ENCODE measurements at regions not wholly inside any gene's neighbourhood (a gene's known extent, or its start where the extent isn't known, plus 50 kb on each side); places are given as distances from the start of the nearest gene placed in this dataset.

GRCh38 chr21:38660333-38661196, 145.2 kb upstream of the ETS2 start:
- no peak for DNase-seq
- TF ChIP-seq, protein P1, sequence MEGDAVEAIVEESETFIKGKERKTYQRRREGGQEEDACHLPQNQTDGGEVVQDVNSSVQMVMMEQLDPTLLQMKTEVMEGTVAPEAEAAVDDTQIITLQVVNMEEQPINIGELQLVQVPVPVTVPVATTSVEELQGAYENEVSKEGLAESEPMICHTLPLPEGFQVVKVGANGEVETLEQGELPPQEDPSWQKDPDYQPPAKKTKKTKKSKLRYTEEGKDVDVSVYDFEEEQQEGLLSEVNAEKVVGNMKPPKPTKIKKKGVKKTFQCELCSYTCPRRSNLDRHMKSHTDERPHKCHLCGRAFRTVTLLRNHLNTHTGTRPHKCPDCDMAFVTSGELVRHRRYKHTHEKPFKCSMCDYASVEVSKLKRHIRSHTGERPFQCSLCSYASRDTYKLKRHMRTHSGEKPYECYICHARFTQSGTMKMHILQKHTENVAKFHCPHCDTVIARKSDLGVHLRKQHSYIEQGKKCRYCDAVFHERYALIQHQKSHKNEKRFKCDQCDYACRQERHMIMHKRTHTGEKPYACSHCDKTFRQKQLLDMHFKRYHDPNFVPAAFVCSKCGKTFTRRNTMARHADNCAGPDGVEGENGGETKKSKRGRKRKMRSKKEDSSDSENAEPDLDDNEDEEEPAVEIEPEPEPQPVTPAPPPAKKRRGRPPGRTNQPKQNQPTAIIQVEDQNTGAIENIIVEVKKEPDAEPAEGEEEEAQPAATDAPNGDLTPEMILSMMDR (IDR thresholded peaks at IDR 0.05; ENCODE audit: unreplicated experiment), result no peak
- no peaks in the 10 kb centered on the region for H3K36me3 Mint-ChIP-seq (ENCODE audit: insufficient read depth, unreplicated experiment)
- H3K4me3 Mint-ChIP-seq (ENCODE audit: low read depth, unreplicated experiment), result peak overlapping the region; percentile 65
- no peak overlapping the region for H3K27ac Mint-ChIP-seq (ENCODE audit: unreplicated experiment)
- BruUV-seq (replicated peaks), result no TSS peak
- H3K9me3 Mint-ChIP-seq (ENCODE audit: low read depth, unreplicated experiment), result no peaks in the 10 kb centered on the region
- intact Hi-C loops (cut with micrococcal nuclease; ENCODE audit: unreplicated experiment), result no loop called here
- peaks cover 9% of the 10 kb centered on the region for H3K4me1 Mint-ChIP-seq (ENCODE audit: low read depth, unreplicated experiment)
- CTCF ChIA-PET, result no interaction called here
- peaks cover 91% of the 10 kb centered on the region for H3K27me3 Mint-ChIP-seq (ENCODE audit: unreplicated experiment)

DNA sequence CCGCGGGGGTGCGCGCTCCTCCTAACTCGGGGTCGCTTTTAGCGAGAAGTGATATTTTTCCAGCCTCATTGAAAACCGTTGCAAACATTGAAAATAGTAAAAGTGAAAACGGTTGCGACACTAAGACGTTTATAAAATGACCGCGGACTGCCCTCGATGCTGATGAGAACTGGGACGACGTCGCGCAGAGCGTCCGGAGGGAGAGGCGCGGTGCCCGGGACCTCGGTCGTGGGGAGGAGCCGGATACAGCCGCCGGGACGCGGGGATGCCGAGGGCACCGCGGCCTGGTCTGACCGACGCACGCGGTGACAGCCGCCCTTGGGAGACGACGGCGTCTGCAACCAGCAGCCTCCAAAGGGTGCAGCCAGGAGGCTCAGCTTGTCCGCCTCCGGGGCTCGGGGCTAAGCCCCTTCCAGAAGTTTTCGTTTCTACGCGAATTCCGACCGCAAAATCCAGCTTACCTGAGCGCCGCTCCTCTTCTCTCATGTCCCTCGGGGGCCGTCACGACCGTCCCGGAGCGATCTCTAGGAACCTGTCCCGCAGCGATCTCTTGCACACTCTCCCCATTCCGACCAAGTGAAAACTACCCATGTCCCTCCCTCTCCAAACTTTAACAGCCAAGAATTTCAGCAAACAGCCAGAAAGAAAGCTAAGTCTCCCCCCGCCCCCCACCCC, 144.4 kb upstream of the ETS2 start:
- CTCF ChIA-PET, result no interaction called here
- peak overlapping the region; percentile 65 for H3K4me3 Mint-ChIP-seq (ENCODE audit: low read depth, unreplicated experiment)
- H3K9me3 Mint-ChIP-seq (ENCODE audit: low read depth, unreplicated experiment), result no peaks in the 10 kb centered on the region
- peak; percentile 18 for DNase-seq
- no TSS peak for BruUV-seq (replicated peaks)
- TF ChIP-seq, protein P1 (IDR thresholded peaks at IDR 0.05; ENCODE audit: unreplicated experiment), result no peak
- intact Hi-C loops (cut with micrococcal nuclease; ENCODE audit: unreplicated experiment), result no loop called here
- peaks cover 9% of the 10 kb centered on the region for H3K4me1 Mint-ChIP-seq (ENCODE audit: low read depth, unreplicated experiment)
- peaks cover 91% of the 10 kb centered on the region for H3K27me3 Mint-ChIP-seq (ENCODE audit: unreplicated experiment)
- H3K36me3 Mint-ChIP-seq (ENCODE audit: insufficient read depth, unreplicated experiment), result no peaks in the 10 kb centered on the region
- no peak overlapping the region for H3K27ac Mint-ChIP-seq (ENCODE audit: unreplicated experiment)

- peak overlapping the region; percentile 65 for H3K4me3 Mint-ChIP-seq (ENCODE audit: low read depth, unreplicated experiment)
- intact Hi-C loops (cut with micrococcal nuclease; ENCODE audit: unreplicated experiment), result no loop called here
- H3K27me3 Mint-ChIP-seq (ENCODE audit: unreplicated experiment), result peaks cover 91% of the 10 kb centered on the region
- H3K27ac Mint-ChIP-seq (ENCODE audit: unreplicated experiment), result no peak overlapping the region
- no TSS peak for BruUV-seq (replicated peaks)
- no peaks in the 10 kb centered on the region for H3K36me3 Mint-ChIP-seq (ENCODE audit: insufficient read depth, unreplicated experiment)
- DNase-seq, result no peak
- CTCF ChIA-PET, result interaction anchor here (0.6 to 0.7 kb wide), 2 partner anchors 244 to 324 kb away, joined by 4 read pairs; no protein-coding TSS in a partner anchor
- TF ChIP-seq, protein P1 (IDR thresholded peaks at IDR 0.05; ENCODE audit: unreplicated experiment), result no peak
- H3K4me1 Mint-ChIP-seq (ENCODE audit: low read depth, unreplicated experiment), result peaks cover 9% of the 10 kb centered on the region
- H3K9me3 Mint-ChIP-seq (ENCODE audit: low read depth, unreplicated experiment), result no peaks in the 10 kb centered on the region
Observed at GRCh38 chr21:38661889-38662568, 143.7 kb upstream of the ETS2 start.

DNA sequence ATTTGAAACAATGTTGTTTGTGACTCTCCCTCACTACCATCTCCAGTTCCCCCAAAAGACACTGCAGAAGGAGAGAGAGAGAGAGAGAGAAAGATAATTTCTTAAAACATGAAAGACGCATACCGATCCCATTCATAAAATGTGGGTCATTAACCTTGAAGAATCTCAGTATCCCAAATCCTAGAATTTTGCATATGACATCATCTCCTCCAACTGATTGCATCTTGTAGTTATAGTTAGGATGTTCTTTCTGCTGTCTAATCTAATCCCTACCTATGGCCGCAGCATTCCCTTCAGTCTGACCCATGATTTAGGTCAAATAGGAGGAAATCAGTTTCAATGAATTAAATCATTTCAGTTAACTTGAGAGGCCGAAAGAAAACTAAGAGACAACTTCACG, 142.4 kb upstream of the ETS2 start:
- Mint-ChIP-seq H3K27me3 (ENCODE audit: unreplicated experiment) (peaks cover 92% of the 10 kb centered on the region), H3K4me3 (ENCODE audit: low read depth, unreplicated experiment) (no peak overlapping the region), H3K9me3 (ENCODE audit: low read depth, unreplicated experiment) (no peaks in the 10 kb centered on the region), H3K36me3 (ENCODE audit: insufficient read depth, unreplicated experiment) (no peaks in the 10 kb centered on the region), H3K27ac (ENCODE audit: unreplicated experiment) (no peak overlapping the region), H3K4me1 (ENCODE audit: low read depth, unreplicated experiment) (peaks cover 9% of the 10 kb centered on the region)
- no peak for DNase-seq
- TF ChIP-seq, protein P1 (IDR thresholded peaks at IDR 0.05; ENCODE audit: unreplicated experiment), result no peak
- BruUV-seq (replicated peaks), result no TSS peak
- CTCF ChIA-PET, result no interaction called here
- intact Hi-C loops (cut with micrococcal nuclease; ENCODE audit: unreplicated experiment), result no loop called here

All from Calu3 (cell line).